GM13976 (cell line): ENCODE measurements at regions not wholly inside any gene's neighbourhood (a gene's known extent, or its start where the extent isn't known, plus 50 kb on each side); places are given as distances from the start of the nearest gene placed in this dataset.

Experiments
- DNase-seq: peaks from one replicate; pipeline ENCODE4 v3.0.0; 2012; ENCODE audit warnings: low spot score
- CTCF ChIP-seq: IDR thresholded peaks from 2 replicates; pipeline ENCODE4 v1.5.1; 2012; ENCODE audit warnings: borderline replicate concordance, mild to moderate bottlenecking; ENCODE audit not compliant: insufficient read depth; ENCODE audit errors: extremely low read depth, missing control alignments, control extremely low read depth
- in situ Hi-C: fragments of 300-500 bp; cut with MboI; formaldehyde crosslinking; loops from one replicate; pipeline ENCODE4 v1.12.0; 2022; ENCODE audit warnings: low sequenced_read_pairs, mixed read lengths, inconsistent platforms; ENCODE audit not compliant: unreplicated experiment

GRCh38 chr10:123446449-123447156 lies 219.6 kb upstream of the GPR26 start:
- in situ Hi-C loops = no loop called here
- DNase-seq = no peak
- TF ChIP-seq CTCF = no peak

- no peak for DNase-seq
- in situ Hi-C loops = no loop called here
- TF ChIP-seq CTCF = no peak
Observed at GRCh38 chr10:123449234-123449962, 216.8 kb upstream of the GPR26 start.

GRCh38 chr10:123450956-123451605 lies 215.1 kb upstream of the GPR26 start:
- in situ Hi-C loops = no loop called here
- no peak for DNase-seq
- no peak for TF ChIP-seq CTCF

- in situ Hi-C loops = no loop called here
- TF ChIP-seq CTCF = no peak
- no peak for DNase-seq
Observed at GRCh38 chr10:123451618-123452245, 214.4 kb upstream of the GPR26 start.

- no peak for TF ChIP-seq CTCF
- in situ Hi-C loops = no loop called here
- no peak for DNase-seq
Observed at GRCh38 chr10:123454987-123455386, 211.2 kb upstream of the GPR26 start.

- TF ChIP-seq CTCF = no peak
- no peak for DNase-seq
- in situ Hi-C loops = no loop called here
Observed at GRCh38 chr10:123455861-123456260, 210.3 kb upstream of the GPR26 start.
